CD4-positive, alpha-beta T cell (primary cell): ENCODE measurements at regions not wholly inside any gene's neighbourhood (a gene's known extent, or its start where the extent isn't known, plus 50 kb on each side); places are given as distances from the start of the nearest gene placed in this dataset.
"Not testable (repeated sequence)": the region's sequence is repeated elsewhere in the genome, so short reads cannot be mapped to it uniquely, and the experiment has no call there.

ENCODE experiments used
- ATAC-seq: fragments of 200-7000 bp; cut with Tn5 transposase; one replicate; pipeline ENCODE4 v1.10.0; 2022; ENCODE audit warnings: mild to moderate bottlenecking; ENCODE audit not compliant: poor library complexity
- CTCF ChIA-PET: fragments of 350-600 bp; sonication (Branson Sonifier 250); formaldehyde crosslinking; loops from one replicate; lab custom pipeline; 2021; ENCODE audit warnings: antibody characterized with exemption, inconsistent platforms; lab: Charles Lee
- POLR2A ChIA-PET: fragments of 350-600 bp; sonication (Branson Sonifier 250); formaldehyde crosslinking; loops from one replicate; lab custom pipeline; 2021; ENCODE audit warnings: antibody characterized with exemption, inconsistent platforms; lab: Charles Lee
- DNase-seq, 14 experiments: peaks; one replicate each; pipeline ENCODE4 v3.0.0-alpha.2; 2013 to 2020; ENCODE audit warnings: mixed read lengths in 2 of 14
- H3K27ac ChIP-seq, 2 donors: one replicate each; pipeline versions ENCODE4 v1.5.1 to v1.7.0; 2013; ENCODE audit warnings: low read length in 2 of 2, low read depth in 1 of 2, mild to moderate bottlenecking in 1 of 2
- H3K27me3 ChIP-seq, 2 experiments: 1 replicate in 1 of 2; 2 replicates in 1 of 2; pipeline versions ENCODE4 v1.6.1 to v1.7.0; 2013; ENCODE audit warnings: low read length in 2 of 2, control low read depth in 1 of 2, mild to moderate bottlenecking in 1 of 2, moderate library complexity in 1 of 2; ENCODE audit not compliant: insufficient read depth in 2 of 2, control insufficient read depth in 1 of 2
- H3K36me3 ChIP-seq: one replicate; pipeline ENCODE4 v1.6.1; 2013; ENCODE audit warnings: low read length, control low read depth; ENCODE audit not compliant: insufficient read depth
- H3K4me1 ChIP-seq: one replicate; pipeline ENCODE4 v1.6.1; 2013; ENCODE audit warnings: low read length, control low read depth; ENCODE audit not compliant: insufficient read depth
- H3K4me3 ChIP-seq: one replicate; pipeline ENCODE4 v1.5.1; 2013; ENCODE audit warnings: mild to moderate bottlenecking, low read length, moderate library complexity
- H3K9me3 ChIP-seq, 2 experiments: 1 replicate in 1 of 2; 2 replicates in 1 of 2; pipeline versions ENCODE4 v1.6.1 to v1.7.0; 2013; ENCODE audit warnings: low read length in 2 of 2, mild to moderate bottlenecking in 2 of 2, control low read depth in 1 of 2, moderate library complexity in 1 of 2; ENCODE audit not compliant: control insufficient read depth in 1 of 2, insufficient read depth in 1 of 2
- H3K27ac Mint-ChIP-seq: one replicate; pipeline ENCODE4 v1.8.0; 2020; ENCODE audit warnings: mixed read lengths
- H3K27me3 Mint-ChIP-seq: one replicate; pipeline ENCODE4 v1.8.0; 2021; ENCODE audit warnings: mixed read lengths
- H3K36me3 Mint-ChIP-seq: one replicate; pipeline ENCODE4 v1.8.0; 2021; ENCODE audit warnings: low read depth, mixed read lengths
- H3K4me1 Mint-ChIP-seq: one replicate; pipeline ENCODE4 v1.8.0; 2021; ENCODE audit warnings: low read depth, mixed read lengths
- H3K4me3 Mint-ChIP-seq: one replicate; pipeline ENCODE4 v1.8.0; 2020; ENCODE audit warnings: mild to moderate bottlenecking, mixed read lengths
- H3K9me3 Mint-ChIP-seq: one replicate; pipeline ENCODE4 v1.8.0; 2020; ENCODE audit warnings: mixed read lengths
- intact Hi-C, 2 experiments: fragments of 100-400 bp; cut with DNase I in 1 of 2; cut with micrococcal nuclease in 1 of 2; formaldehyde crosslinking; loops; one replicate each; pipeline versions ENCODE4 v1.15.1 to v1.9.0; 2023 to 2025; cut with DNase I, micrococcal nuclease

- DNase-seq, H3K4me3 Mint-ChIP-seq, H3K4me1 Mint-ChIP-seq, H3K4me3 ChIP-seq, CTCF ChIA-PET, H3K27me3 Mint-ChIP-seq, H3K4me1 ChIP-seq, H3K36me3 Mint-ChIP-seq, POLR2A ChIA-PET, H3K9me3 Mint-ChIP-seq, intact Hi-C loops, H3K27ac Mint-ChIP-seq, ATAC-seq, H3K36me3 ChIP-seq, H3K27ac ChIP-seq, H3K27me3 ChIP-seq: not testable (repeated sequence)
- H3K9me3 ChIP-seq: peaks cover 0 to 10% of the 10 kb centered on the region in 2 experiments
Measured at GRCh38 chr9:64101504-64101903, 1183.5 kb downstream of the FOXD4L5 start.

DNA sequence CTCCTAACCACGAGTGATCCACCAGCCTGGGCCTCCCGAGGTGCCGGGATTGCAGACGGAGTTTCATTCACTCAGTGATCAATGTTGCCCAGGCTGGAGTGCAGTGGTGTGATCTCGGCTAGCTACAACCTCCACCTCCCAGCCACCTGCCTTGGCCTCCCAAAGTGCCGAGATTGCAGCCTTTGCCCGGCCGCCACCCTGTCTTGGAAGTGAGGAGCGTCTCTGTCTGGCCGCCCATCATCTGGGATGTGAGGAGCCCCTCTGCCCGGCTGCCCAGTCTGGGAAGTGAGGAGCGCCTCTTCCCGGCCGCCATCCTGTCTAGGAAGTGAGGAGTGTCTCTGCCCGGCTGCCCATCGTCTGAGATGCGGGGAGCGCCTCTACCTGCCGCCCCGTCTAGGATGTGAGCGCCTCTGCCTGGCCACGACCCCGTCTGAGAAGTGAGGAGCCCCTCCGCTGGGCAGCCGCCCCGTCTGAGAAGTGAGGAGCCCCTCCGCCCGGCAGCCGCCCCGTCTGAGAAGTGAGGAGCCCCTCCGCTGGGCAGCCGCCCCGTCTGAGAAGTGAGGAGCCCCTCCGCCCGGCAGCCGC lies 1184.3 kb downstream of the FOXD4L5 start:
- POLR2A ChIA-PET, CTCF ChIA-PET, ATAC-seq: not testable (repeated sequence)

GRCh38 chr9:64085998-64086397 lies 1199.0 kb downstream of the FOXD4L5 start:
- DNase-seq, H3K36me3 ChIP-seq, H3K4me1 Mint-ChIP-seq, H3K27ac ChIP-seq, ATAC-seq, CTCF ChIA-PET, H3K27me3 ChIP-seq, H3K27ac Mint-ChIP-seq, intact Hi-C loops, POLR2A ChIA-PET, H3K4me3 Mint-ChIP-seq, H3K27me3 Mint-ChIP-seq, H3K4me3 ChIP-seq, H3K4me1 ChIP-seq, H3K36me3 Mint-ChIP-seq, H3K9me3 ChIP-seq, H3K9me3 Mint-ChIP-seq: not testable (repeated sequence)

More for the DNA sequence above, 1184.3 kb downstream of the FOXD4L5 start:
- H3K27ac ChIP-seq, H3K4me1 Mint-ChIP-seq, H3K36me3 ChIP-seq, H3K27ac Mint-ChIP-seq, H3K27me3 ChIP-seq, H3K9me3 Mint-ChIP-seq, H3K36me3 Mint-ChIP-seq, H3K4me1 ChIP-seq, intact Hi-C loops, H3K4me3 ChIP-seq, DNase-seq, H3K4me3 Mint-ChIP-seq, H3K27me3 Mint-ChIP-seq: not testable (repeated sequence)
- peaks cover 0 to 10% of the 10 kb centered on the region in 2 experiments for H3K9me3 ChIP-seq

DNA sequence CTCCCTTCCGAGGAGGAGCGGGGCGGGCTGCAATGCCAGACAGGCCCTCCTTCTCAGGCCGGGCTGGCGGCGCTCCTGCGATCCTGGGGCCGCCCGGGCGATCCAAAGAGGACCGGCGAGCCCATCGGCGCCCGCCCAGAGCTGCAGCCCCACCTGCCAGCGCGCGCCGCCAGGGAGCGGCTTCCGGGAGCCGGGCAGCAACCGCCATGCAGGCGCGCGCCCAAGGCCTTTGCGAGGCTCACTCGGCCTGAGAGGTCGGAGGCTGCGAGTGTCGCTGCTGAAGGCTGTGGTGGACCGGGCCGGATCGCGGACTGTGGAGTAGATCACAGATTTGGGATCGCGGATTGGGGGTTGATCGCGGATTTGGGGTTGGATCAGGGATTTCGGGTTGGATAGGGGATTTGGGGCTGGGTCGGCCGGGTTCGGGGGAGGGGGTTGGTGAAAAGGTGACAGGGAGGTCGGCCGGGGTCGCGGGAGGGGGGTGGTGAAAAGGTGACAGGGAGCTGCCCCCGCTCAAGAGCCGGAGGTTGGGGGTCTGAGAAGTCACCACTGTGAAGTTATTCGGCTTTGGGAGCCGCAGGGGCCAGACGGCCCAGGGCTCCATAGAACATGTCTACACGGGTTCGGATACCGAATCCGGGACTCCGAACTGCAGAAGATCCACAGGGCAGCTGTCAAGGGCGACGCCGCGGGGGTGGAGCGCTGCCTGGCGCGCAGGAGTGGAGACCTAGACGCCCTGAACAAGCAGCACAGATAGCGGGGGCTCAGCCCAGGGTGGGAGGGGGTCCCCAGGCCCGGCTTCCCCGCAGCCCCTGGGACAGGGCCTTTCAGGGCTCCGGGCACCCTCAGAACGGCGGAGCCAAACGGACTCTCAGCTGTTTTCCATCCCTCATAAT lies 1213.4 kb downstream of the FOXD4L5 start:
- H3K9me3 Mint-ChIP-seq, H3K36me3 ChIP-seq, H3K36me3 Mint-ChIP-seq, H3K4me1 ChIP-seq, H3K4me3 Mint-ChIP-seq, DNase-seq, H3K27ac Mint-ChIP-seq, CTCF ChIA-PET, intact Hi-C loops, H3K4me3 ChIP-seq, H3K27me3 ChIP-seq, POLR2A ChIA-PET, H3K4me1 Mint-ChIP-seq, H3K27me3 Mint-ChIP-seq, H3K27ac ChIP-seq, ATAC-seq: not testable (repeated sequence)
- H3K9me3 ChIP-seq: peaks cover 0 to 32% of the 10 kb centered on the region in 2 experiments

DNA sequence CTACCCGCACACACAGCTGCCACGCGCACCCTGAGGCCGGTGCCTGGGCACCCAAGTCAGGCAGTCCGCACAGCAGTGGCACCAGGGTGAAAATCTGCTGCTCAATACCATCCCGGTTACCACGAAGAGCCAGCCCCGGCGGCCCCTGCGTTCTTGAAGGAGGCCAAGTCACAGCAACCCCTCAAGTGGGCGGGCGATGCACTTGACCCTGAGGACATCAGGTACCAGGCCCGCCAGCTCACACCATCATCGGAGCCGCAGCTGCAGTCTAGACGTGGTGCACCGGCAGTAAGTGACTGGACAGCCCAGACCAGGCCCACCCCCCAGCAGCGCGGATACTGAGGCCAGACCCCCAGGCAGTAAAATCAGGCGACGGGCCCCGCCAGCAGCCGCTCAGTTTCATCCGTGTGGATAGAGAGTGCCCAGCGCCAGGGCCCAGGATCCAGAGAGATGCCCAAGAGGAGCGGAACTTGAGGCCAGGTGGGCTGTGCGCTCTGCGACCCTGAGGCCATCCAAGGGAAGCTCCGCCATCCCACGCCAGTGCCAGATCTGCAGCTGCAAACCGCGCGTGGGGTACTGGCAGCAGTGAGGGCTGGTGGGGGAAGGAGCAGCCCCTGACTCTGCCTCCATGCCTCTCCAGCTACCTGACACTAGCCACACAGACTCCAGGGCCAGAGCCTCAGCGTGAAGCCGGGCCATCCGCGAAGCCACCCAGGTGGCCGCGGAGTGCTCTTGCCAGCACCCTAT lies 1214.2 kb downstream of the FOXD4L5 start:
- not testable (repeated sequence) for H3K36me3 Mint-ChIP-seq
- peak in 1 of 14 experiments; percentile 4 for DNase-seq

GRCh38 chr9:64070083-64070482 lies 1214.9 kb downstream of the FOXD4L5 start:
- H3K36me3 Mint-ChIP-seq, H3K36me3 ChIP-seq, H3K4me3 ChIP-seq, H3K4me1 ChIP-seq, H3K27me3 Mint-ChIP-seq, H3K9me3 Mint-ChIP-seq, H3K4me1 Mint-ChIP-seq, H3K27ac Mint-ChIP-seq, POLR2A ChIA-PET, DNase-seq, CTCF ChIA-PET, H3K4me3 Mint-ChIP-seq, intact Hi-C loops, H3K27ac ChIP-seq, ATAC-seq, H3K27me3 ChIP-seq: not testable (repeated sequence)
- H3K9me3 ChIP-seq: peaks cover 0 to 36% of the 10 kb centered on the region in 2 experiments

More for the DNA sequence above, 1214.2 kb downstream of the FOXD4L5 start:
- H3K27ac Mint-ChIP-seq, H3K27me3 ChIP-seq, H3K4me1 ChIP-seq, H3K4me3 Mint-ChIP-seq, H3K27me3 Mint-ChIP-seq, H3K27ac ChIP-seq, H3K4me3 ChIP-seq, H3K9me3 Mint-ChIP-seq, POLR2A ChIA-PET, CTCF ChIA-PET, intact Hi-C loops, H3K36me3 ChIP-seq, ATAC-seq, H3K4me1 Mint-ChIP-seq: not testable (repeated sequence)
- peaks cover 0 to 36% of the 10 kb centered on the region in 2 experiments for H3K9me3 ChIP-seq
